RPMI8226 (cell line): ENCODE measurements at regions not wholly inside any gene's neighbourhood (a gene's known extent, or its start where the extent isn't known, plus 50 kb on each side); places are given as distances from the start of the nearest gene placed in this dataset.

Experiments
- DNase-seq: peaks from one replicate; pipeline ENCODE4 v3.0.0-alpha.2; 2015

GRCh38 chr3:31404871-31405270 lies 127.9 kb upstream of the STT3B start:
- no peak for DNase-seq

GRCh38 chr3:31405515-31405914 lies 127.2 kb upstream of the STT3B start:
- DNase-seq: no peak

- no peak for DNase-seq
These were observed 125.8 kb upstream of the STT3B start for GRCh38 chr3:31406896-31407295.

GRCh38 chr3:31407665-31408064 lies 125.1 kb upstream of the STT3B start:
- no peak for DNase-seq

- peak; percentile 8 for DNase-seq
These were observed 124.0 kb upstream of the STT3B start for GRCh38 chr3:31408720-31409119.

- no peak for DNase-seq
These were observed 123.3 kb upstream of the STT3B start for GRCh38 chr3:31409389-31409788.

- DNase-seq: no peak
These were observed 122.9 kb upstream of the STT3B start for GRCh38 chr3:31409866-31410265.

GRCh38 chr3:31410411-31410810 lies 122.3 kb upstream of the STT3B start:
- DNase-seq: no peak

GRCh38 chr3:31412832-31413231 lies 119.9 kb upstream of the STT3B start:
- no peak for DNase-seq

GRCh38 chr3:31413515-31413914 lies 119.2 kb upstream of the STT3B start:
- DNase-seq: no peak

- no peak for DNase-seq
These were observed 115.7 kb upstream of the STT3B start for GRCh38 chr3:31416980-31417379.

GRCh38 chr3:31417486-31417885 lies 115.2 kb upstream of the STT3B start:
- no peak for DNase-seq

GRCh38 chr3:31420311-31420710 lies 112.4 kb upstream of the STT3B start:
- DNase-seq: no peak

- DNase-seq: no peak
These were observed 111.2 kb upstream of the STT3B start for GRCh38 chr3:31421314-31422048.

- no peak for DNase-seq
These were observed 110.5 kb upstream of the STT3B start for GRCh38 chr3:31422237-31422636.

GRCh38 chr3:31423482-31423881 lies 109.2 kb upstream of the STT3B start:
- DNase-seq: no peak

GRCh38 chr3:31425401-31425800 lies 107.3 kb upstream of the STT3B start:
- no peak for DNase-seq

GRCh38 chr3:31427623-31428022 lies 105.1 kb upstream of the STT3B start:
- DNase-seq: no peak

- DNase-seq: no peak
These were observed 101.4 kb upstream of the STT3B start for GRCh38 chr3:31431321-31431720.

- no peak for DNase-seq
These were observed 99.6 kb upstream of the STT3B start for GRCh38 chr3:31432897-31433678.

- DNase-seq: no peak
These were observed 99.1 kb upstream of the STT3B start for GRCh38 chr3:31433679-31433992.

- DNase-seq: no peak
These were observed 97.9 kb upstream of the STT3B start for GRCh38 chr3:31434819-31435218.

GRCh38 chr3:31436830-31437229 lies 95.9 kb upstream of the STT3B start:
- no peak for DNase-seq

GRCh38 chr3:31438742-31439141 lies 94.0 kb upstream of the STT3B start:
- no peak for DNase-seq
